ENCODE measurements at regions not wholly inside any gene's neighbourhood (a gene's known extent, or its start where the extent isn't known, plus 50 kb on each side); places are given as distances from the start of the nearest gene placed in this dataset.

DNA sequence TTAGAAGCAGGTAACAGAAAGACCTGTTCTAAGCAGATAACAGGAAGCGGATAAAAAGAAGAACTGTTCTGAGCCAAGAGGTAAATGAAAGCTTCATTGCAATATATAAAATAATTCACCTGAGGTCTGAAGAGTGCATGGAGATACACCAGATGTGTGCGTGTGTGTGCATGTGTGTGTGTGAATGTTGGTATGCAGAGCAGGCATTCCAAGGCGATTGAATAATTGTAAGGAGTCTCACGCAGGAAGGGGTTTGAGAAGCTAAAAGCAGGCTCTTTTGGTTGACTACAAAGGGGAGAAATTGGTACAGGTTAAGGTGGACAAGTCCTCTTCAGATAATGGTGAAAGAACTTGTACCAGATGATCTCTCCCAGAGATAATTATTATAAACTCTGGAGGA lies 450.6 kb downstream of the DNAJB9 start:
- TF ChIP-seq, protein P1, sequence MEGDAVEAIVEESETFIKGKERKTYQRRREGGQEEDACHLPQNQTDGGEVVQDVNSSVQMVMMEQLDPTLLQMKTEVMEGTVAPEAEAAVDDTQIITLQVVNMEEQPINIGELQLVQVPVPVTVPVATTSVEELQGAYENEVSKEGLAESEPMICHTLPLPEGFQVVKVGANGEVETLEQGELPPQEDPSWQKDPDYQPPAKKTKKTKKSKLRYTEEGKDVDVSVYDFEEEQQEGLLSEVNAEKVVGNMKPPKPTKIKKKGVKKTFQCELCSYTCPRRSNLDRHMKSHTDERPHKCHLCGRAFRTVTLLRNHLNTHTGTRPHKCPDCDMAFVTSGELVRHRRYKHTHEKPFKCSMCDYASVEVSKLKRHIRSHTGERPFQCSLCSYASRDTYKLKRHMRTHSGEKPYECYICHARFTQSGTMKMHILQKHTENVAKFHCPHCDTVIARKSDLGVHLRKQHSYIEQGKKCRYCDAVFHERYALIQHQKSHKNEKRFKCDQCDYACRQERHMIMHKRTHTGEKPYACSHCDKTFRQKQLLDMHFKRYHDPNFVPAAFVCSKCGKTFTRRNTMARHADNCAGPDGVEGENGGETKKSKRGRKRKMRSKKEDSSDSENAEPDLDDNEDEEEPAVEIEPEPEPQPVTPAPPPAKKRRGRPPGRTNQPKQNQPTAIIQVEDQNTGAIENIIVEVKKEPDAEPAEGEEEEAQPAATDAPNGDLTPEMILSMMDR (IDR thresholded peaks at IDR 0.05), result no peak
- no peak for TF ChIP-seq POLR2A (IDR thresholded peaks at IDR 0.05)

Data from thyroid gland (tissue), 4 donors.